ENCODE measurements at regions not wholly inside any gene's neighbourhood (a gene's known extent, or its start where the extent isn't known, plus 50 kb on each side); places are given as distances from the start of the nearest gene placed in this dataset.

DNA sequence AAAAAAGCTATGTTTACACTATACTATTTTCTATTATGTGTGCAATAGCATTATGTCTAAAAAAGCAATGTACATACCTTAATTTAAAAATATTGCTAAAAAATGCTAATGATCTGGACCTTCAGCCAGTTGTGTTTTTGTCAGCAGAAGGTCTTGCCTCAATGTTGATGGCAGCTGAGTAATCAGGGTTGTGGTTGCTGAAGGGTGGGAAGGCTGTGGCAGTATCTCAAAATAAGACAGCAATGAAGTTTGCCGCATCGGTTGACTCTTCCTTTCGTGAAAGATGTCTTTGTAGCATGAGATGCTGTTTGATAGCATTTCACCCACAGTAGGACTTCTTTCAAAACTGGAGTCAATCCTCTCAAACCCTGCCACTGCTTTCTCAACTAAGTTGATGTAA is 134.7 kb upstream of the CDYL start:
- TF ChIP-seq, protein P1, sequence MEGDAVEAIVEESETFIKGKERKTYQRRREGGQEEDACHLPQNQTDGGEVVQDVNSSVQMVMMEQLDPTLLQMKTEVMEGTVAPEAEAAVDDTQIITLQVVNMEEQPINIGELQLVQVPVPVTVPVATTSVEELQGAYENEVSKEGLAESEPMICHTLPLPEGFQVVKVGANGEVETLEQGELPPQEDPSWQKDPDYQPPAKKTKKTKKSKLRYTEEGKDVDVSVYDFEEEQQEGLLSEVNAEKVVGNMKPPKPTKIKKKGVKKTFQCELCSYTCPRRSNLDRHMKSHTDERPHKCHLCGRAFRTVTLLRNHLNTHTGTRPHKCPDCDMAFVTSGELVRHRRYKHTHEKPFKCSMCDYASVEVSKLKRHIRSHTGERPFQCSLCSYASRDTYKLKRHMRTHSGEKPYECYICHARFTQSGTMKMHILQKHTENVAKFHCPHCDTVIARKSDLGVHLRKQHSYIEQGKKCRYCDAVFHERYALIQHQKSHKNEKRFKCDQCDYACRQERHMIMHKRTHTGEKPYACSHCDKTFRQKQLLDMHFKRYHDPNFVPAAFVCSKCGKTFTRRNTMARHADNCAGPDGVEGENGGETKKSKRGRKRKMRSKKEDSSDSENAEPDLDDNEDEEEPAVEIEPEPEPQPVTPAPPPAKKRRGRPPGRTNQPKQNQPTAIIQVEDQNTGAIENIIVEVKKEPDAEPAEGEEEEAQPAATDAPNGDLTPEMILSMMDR (conservative IDR thresholded peaks at IDR 0.05): no peak
- TF ChIP-seq ZFX (IDR thresholded peaks at IDR 0.05): no peak
